ENCODE measurements at regions not wholly inside any gene's neighbourhood (a gene's known extent, or its start where the extent isn't known, plus 50 kb on each side); places are given as distances from the start of the nearest gene placed in this dataset.

- TF ChIP-seq CTCF (IDR thresholded peaks at IDR 0.05), result no peak
- no peak for TF ChIP-seq EP300 (IDR thresholded peaks at IDR 0.05)
- no peak for TF ChIP-seq POLR2A (IDR thresholded peaks at IDR 0.05)
Observed at GRCh38 chr13:71018995-71019394, 848.0 kb downstream of the DACH1 start.

All from sigmoid colon (tissue), 4 donors.